PFSK-1 (cell line): ENCODE measurements at regions not wholly inside any gene's neighbourhood (a gene's known extent, or its start where the extent isn't known, plus 50 kb on each side); places are given as distances from the start of the nearest gene placed in this dataset.

Experiments used
- REST ChIP-seq, 2 experiments: IDR thresholded peaks; 2 replicates each; pipeline versions ENCODE4 v1.6.1 to v1.8.0; 2011 to 2012; ENCODE audit warnings: low read depth in 2 of 2, low read length in 2 of 2, control low read depth in 1 of 2, inconsistent platforms in 1 of 2, mild to moderate bottlenecking in 1 of 2, moderate library complexity in 1 of 2; ENCODE audit not compliant: insufficient read depth in 1 of 2
- SIN3A ChIP-seq: IDR thresholded peaks from 2 replicates; pipeline ENCODE4 v1.6.1; 2012; ENCODE audit warnings: mild to moderate bottlenecking, low read length, moderate library complexity, borderline replicate concordance; ENCODE audit not compliant: insufficient read depth

- TF ChIP-seq SIN3A (no peak), REST (IDR thresholded peaks at IDR 0.05; ENCODE audit: insufficient read depth in 1 of 2, low read depth in 2 of 2, low read length in 2 of 2) (no peak)
These were observed 56.1 kb downstream of the PJA1 start for GRCh38 chrX:69109036-69109663.
